GM12878 (cell line): ENCODE measurements at regions not wholly inside any gene's neighbourhood (a gene's known extent, or its start where the extent isn't known, plus 50 kb on each side); places are given as distances from the start of the nearest gene placed in this dataset.

ENCODE experiments used
- ATAC-seq: fragments of 200-7000 bp; cut with Tn5 transposase; 3 replicates; pipeline ENCODE4 v1.9.1; 2020; ENCODE audit warnings: mild to moderate bottlenecking, moderate library complexity
- BruUV-seq: library from RNA; stranded (reverse); fragments of 400-500 nt; replicated peaks from 2 replicates; lab custom pipeline; 2021; lab: Mats Ljungman, UMichigan
- CTCF ChIA-PET: fragments of 300-600 bp; sonication (Branson Sonifier 250); formaldehyde crosslinking; extraction: SDS; loops from one replicate; lab custom pipeline; 2021; ENCODE audit warnings: inconsistent platforms; lab: Yijun Ruan, JAX
- POLR2A ChIA-PET: fragments of 350-600 bp; formaldehyde crosslinking; extraction: SDS; loops from one replicate; lab custom pipeline; 2021; ENCODE audit warnings: inconsistent platforms; lab: Charles Lee
- RAD21 ChIA-PET: fragments of 300-600 bp; sonication (Branson Sonifier 250); formaldehyde crosslinking; loops from one replicate; lab custom pipeline; 2023; ENCODE audit warnings: antibody characterized with exemption; ENCODE audit not compliant: unreplicated experiment; lab: Charles Lee
- SMC1A ChIA-PET: fragments of 300-600 bp; sonication (Branson Sonifier 250); formaldehyde crosslinking; loops from one replicate; lab custom pipeline; 2023; ENCODE audit not compliant: unreplicated experiment, uncharacterized antibody; lab: Charles Lee
- DNase-seq: peaks from one replicate; pipeline ENCODE4 v3.0.0-alpha.2; 2011; ENCODE audit warnings: low read depth, low spot score
- FAIRE-seq: peaks from 3 replicates; lab custom pipeline; 2011; peaks lifted over from hg19 to GRCh38; lab: Jason Lieb, UNC
- H2AFZ ChIP-seq: 2 replicates; pipeline ENCODE4 v1.6.0; 2011; ENCODE audit warnings: low read depth, low read length, control low read depth; ENCODE audit not compliant: control insufficient read depth
- H3K27ac ChIP-seq: 2 replicates; pipeline ENCODE4 v1.5.1; 2011; ENCODE audit warnings: control low read depth; ENCODE audit not compliant: control insufficient read depth, insufficient read depth
- H3K27me3 ChIP-seq, 2 experiments: replicated peaks in 1 of 2; 2 replicates each; pipeline versions ENCODE4 v1.6.0 to v1.6.1; 2011; ENCODE audit warnings: low read length in 1 of 2; ENCODE audit not compliant: control insufficient read depth in 2 of 2, insufficient read depth in 2 of 2
- H3K36me3 ChIP-seq, 2 experiments: 2 replicates each; pipeline ENCODE4 v1.5.1; 2011; ENCODE audit warnings: low read length in 1 of 2; ENCODE audit not compliant: control insufficient read depth in 2 of 2, insufficient read depth in 2 of 2
- H3K4me1 ChIP-seq: 2 replicates; pipeline ENCODE4 v1.6.1; 2011; ENCODE audit warnings: mild to moderate bottlenecking, low read length, moderate library complexity, mixed read lengths; ENCODE audit not compliant: control insufficient read depth, insufficient read depth
- H3K4me2 ChIP-seq: 2 replicates; pipeline ENCODE4 v1.6.0; 2011; ENCODE audit warnings: control low read depth; ENCODE audit not compliant: control insufficient read depth, insufficient read depth
- H3K4me3 ChIP-seq: fragments of 200-600 bp; sonication (generic); 2 replicates; pipeline ENCODE4 v1.5.1; 2016
- H3K79me2 ChIP-seq: 2 replicates; pipeline ENCODE4 v1.6.0; 2011; ENCODE audit warnings: low read length; ENCODE audit not compliant: control insufficient read depth, insufficient read depth
- H3K9ac ChIP-seq: 2 replicates; pipeline ENCODE4 v1.8.0; 2011; ENCODE audit warnings: low read length, control low read depth, mixed read lengths; ENCODE audit not compliant: control insufficient read depth, insufficient read depth
- H3K9me3 ChIP-seq: replicated peaks from 3 replicates; pipeline ENCODE4 v1.5.1; 2011; ENCODE audit warnings: mild to moderate bottlenecking, low read length; ENCODE audit not compliant: control insufficient read depth, insufficient read depth
- H4K20me1 ChIP-seq: 2 replicates; pipeline ENCODE4 v1.6.0; 2011; ENCODE audit not compliant: control insufficient read depth, insufficient read depth
- CEBPB ChIP-seq, 2 experiments: fragments of 150-350 bp in 1 of 2; IDR thresholded peaks; 2 replicates each; pipeline ENCODE4 v1.6.1; 2012 to 2014; ENCODE audit warnings: low read depth in 2 of 2, low read length in 2 of 2, borderline replicate concordance in 1 of 2, inconsistent platforms in 1 of 2
- JUNB ChIP-seq: IDR thresholded peaks from 2 replicates; pipeline ENCODE4 v1.6.1; 2016; ENCODE audit warnings: antibody characterized with exemption, mild to moderate bottlenecking
- NFYA ChIP-seq: IDR thresholded peaks from 2 replicates; pipeline ENCODE4 v1.6.1; 2011; ENCODE audit warnings: low read depth, mild to moderate bottlenecking, low read length, improper control_type of control experiment, borderline replicate concordance
- PAX5 ChIP-seq: IDR thresholded peaks from 2 replicates; pipeline ENCODE4 v1.6.1; 2011; ENCODE audit warnings: low read depth, low read length, borderline replicate concordance
- POLR2AphosphoS2 ChIP-seq: IDR thresholded peaks from 2 replicates; pipeline ENCODE4 v1.6.1; 2011; ENCODE audit warnings: low read depth, mild to moderate bottlenecking, low read length, improper control_type of control experiment, moderate library complexity
- SIN3A ChIP-seq: IDR thresholded peaks from 2 replicates; pipeline ENCODE4 v1.6.1; 2012; ENCODE audit warnings: low read depth, low read length, improper control_type of control experiment
- SMAD5 ChIP-seq: IDR thresholded peaks from 2 replicates; pipeline ENCODE4 v1.6.1; 2016; ENCODE audit warnings: antibody characterized with exemption, low read depth
- SRF ChIP-seq, 2 experiments: IDR thresholded peaks; 2 replicates each; pipeline ENCODE4 v1.6.1; 2011; ENCODE audit warnings: low read depth in 2 of 2, low read length in 2 of 2, mild to moderate bottlenecking in 1 of 2, moderate library complexity in 1 of 2
- STAT3 ChIP-seq: IDR thresholded peaks from 2 replicates; pipeline ENCODE4 v1.6.1; 2011; ENCODE audit warnings: low read depth, low read length, improper control_type of control experiment
- TCF7 ChIP-seq: IDR thresholded peaks from 2 replicates; pipeline ENCODE4 v1.6.1; 2014; ENCODE audit warnings: antibody characterized with exemption, borderline replicate concordance
- WGBS: methylation state at CpG from one replicate; pipeline ENCODE4 v1.1.6; 2016; ENCODE audit warnings: low lambda C conversion rate; ENCODE audit not compliant: insufficient replicate concordance, insufficient coverage; ENCODE audit errors: missing lambda C conversion rate; 5-methylcytosine and 5-hydroxymethylcytosine counted together
- in situ Hi-C: fragments of 300-500 bp; cut with MboI; formaldehyde crosslinking; loops from 9 replicates; pipeline ENCODE4 v1.14.3; 2018; ENCODE audit warnings: mixed read lengths
- intact Hi-C: fragments of 100-400 bp; cut with micrococcal nuclease; formaldehyde crosslinking; loops from one replicate; pipeline ENCODE4 v1.14.2; 2022; ENCODE audit not compliant: unreplicated experiment
- TF ChIP-seq, protein P1 (sequence below): IDR thresholded peaks from 2 replicates; pipeline ENCODE4 v1.6.1; 2012; ENCODE audit warnings: low read depth, low read length, improper control_type of control experiment
- TF ChIP-seq, protein P2 (sequence below): fragments of 450-650 bp; IDR thresholded peaks from 2 replicates; pipeline ENCODE4 v1.6.1; 2014; ENCODE audit warnings: mild to moderate bottlenecking
- TF ChIP-seq, protein P3 (sequence below): IDR thresholded peaks from 2 replicates; pipeline ENCODE4 v1.6.1; 2012; ENCODE audit warnings: mild to moderate bottlenecking, low read depth, low read length
- TF ChIP-seq, protein P4 (sequence below): IDR thresholded peaks from 2 replicates; pipeline ENCODE4 v1.6.1; 2012; ENCODE audit warnings: low read length, inconsistent platforms
- TF ChIP-seq, protein P5 (sequence below): fragments of 450-650 bp; IDR thresholded peaks from 2 replicates; pipeline ENCODE4 v1.6.1; 2017; ENCODE audit warnings: low read depth, mild to moderate bottlenecking, moderate library complexity

DNA sequence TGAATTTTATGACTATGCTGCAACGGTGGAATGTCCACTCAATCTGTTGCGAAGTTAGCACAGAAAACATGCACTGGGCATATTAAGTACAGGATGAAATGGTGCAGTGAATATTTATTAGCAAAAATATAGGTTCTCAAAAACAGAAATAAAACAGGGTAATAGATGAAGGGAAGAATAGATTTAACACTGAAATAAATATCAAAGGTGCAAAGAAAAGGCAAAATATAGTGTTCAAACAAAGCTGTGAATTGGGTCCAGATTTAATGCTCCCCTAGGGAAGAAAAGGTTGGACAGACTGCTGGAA is 435.2 kb upstream of the MGMT start:
- Histone ChIP-seq H3K9ac (no peak overlapping the region), H3K9me3 (no peaks in the 10 kb centered on the region), H3K4me1 (no peaks in the 10 kb centered on the region), H3K79me2 (no peaks in the 10 kb centered on the region), H3K36me3 (no peaks in the 10 kb centered on the region), H3K27me3 (no peaks in the 10 kb centered on the region; a peak in 1 of 4 replicates), H4K20me1 (no peaks in the 10 kb centered on the region), H3K4me3 (no peak overlapping the region), H3K27ac (no peak overlapping the region), H3K4me2 (no peak overlapping the region), H2AFZ (no peak overlapping the region)
- ChIA-PET POLR2A (no interaction called here), CTCF (interaction anchor here (1.9 kb wide), 1 partner anchor 1096 kb away, joined by 5 read pairs; no protein-coding TSS in a partner anchor), RAD21 (no interaction called here), SMC1A (no interaction called here)
- intact Hi-C loops: loop anchor here (1.0 to 5.0 kb wide), 3 partner anchors 301 to 1096 kb away; no protein-coding TSS in a partner anchor
- FAIRE-seq (no peak), DNase-seq (no peak), ATAC-seq (no peak)
- WGBS: 2% methylated on average over 2 of the region's 2 CpGs
- TF ChIP-seq, protein P1, sequence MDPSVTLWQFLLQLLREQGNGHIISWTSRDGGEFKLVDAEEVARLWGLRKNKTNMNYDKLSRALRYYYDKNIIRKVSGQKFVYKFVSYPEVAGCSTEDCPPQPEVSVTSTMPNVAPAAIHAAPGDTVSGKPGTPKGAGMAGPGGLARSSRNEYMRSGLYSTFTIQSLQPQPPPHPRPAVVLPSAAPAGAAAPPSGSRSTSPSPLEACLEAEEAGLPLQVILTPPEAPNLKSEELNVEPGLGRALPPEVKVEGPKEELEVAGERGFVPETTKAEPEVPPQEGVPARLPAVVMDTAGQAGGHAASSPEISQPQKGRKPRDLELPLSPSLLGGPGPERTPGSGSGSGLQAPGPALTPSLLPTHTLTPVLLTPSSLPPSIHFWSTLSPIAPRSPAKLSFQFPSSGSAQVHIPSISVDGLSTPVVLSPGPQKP: no peak
- TF ChIP-seq SMAD5 (no peak), SRF (IDR thresholded peaks at IDR 0.05; ENCODE audit: low read depth in 2 of 2, low read length in 2 of 2) (no peak), JUNB (no peak), TCF7 (no peak), PAX5 (no peak), STAT3 (no peak), NFYA (no peak), POLR2AphosphoS2 (no peak), CEBPB (IDR thresholded peaks at IDR 0.05; ENCODE audit: borderline replicate concordance in 1 of 2, low read depth in 2 of 2, low read length in 2 of 2) (no peak), SIN3A (no peak)
- TF ChIP-seq, protein P2, sequence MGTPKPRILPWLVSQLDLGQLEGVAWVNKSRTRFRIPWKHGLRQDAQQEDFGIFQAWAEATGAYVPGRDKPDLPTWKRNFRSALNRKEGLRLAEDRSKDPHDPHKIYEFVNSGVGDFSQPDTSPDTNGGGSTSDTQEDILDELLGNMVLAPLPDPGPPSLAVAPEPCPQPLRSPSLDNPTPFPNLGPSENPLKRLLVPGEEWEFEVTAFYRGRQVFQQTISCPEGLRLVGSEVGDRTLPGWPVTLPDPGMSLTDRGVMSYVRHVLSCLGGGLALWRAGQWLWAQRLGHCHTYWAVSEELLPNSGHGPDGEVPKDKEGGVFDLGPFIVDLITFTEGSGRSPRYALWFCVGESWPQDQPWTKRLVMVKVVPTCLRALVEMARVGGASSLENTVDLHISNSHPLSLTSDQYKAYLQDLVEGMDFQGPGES: no peak
- TF ChIP-seq, protein P3, sequence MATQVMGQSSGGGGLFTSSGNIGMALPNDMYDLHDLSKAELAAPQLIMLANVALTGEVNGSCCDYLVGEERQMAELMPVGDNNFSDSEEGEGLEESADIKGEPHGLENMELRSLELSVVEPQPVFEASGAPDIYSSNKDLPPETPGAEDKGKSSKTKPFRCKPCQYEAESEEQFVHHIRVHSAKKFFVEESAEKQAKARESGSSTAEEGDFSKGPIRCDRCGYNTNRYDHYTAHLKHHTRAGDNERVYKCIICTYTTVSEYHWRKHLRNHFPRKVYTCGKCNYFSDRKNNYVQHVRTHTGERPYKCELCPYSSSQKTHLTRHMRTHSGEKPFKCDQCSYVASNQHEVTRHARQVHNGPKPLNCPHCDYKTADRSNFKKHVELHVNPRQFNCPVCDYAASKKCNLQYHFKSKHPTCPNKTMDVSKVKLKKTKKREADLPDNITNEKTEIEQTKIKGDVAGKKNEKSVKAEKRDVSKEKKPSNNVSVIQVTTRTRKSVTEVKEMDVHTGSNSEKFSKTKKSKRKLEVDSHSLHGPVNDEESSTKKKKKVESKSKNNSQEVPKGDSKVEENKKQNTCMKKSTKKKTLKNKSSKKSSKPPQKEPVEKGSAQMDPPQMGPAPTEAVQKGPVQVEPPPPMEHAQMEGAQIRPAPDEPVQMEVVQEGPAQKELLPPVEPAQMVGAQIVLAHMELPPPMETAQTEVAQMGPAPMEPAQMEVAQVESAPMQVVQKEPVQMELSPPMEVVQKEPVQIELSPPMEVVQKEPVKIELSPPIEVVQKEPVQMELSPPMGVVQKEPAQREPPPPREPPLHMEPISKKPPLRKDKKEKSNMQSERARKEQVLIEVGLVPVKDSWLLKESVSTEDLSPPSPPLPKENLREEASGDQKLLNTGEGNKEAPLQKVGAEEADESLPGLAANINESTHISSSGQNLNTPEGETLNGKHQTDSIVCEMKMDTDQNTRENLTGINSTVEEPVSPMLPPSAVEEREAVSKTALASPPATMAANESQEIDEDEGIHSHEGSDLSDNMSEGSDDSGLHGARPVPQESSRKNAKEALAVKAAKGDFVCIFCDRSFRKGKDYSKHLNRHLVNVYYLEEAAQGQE: no peak
- TF ChIP-seq, protein P4, sequence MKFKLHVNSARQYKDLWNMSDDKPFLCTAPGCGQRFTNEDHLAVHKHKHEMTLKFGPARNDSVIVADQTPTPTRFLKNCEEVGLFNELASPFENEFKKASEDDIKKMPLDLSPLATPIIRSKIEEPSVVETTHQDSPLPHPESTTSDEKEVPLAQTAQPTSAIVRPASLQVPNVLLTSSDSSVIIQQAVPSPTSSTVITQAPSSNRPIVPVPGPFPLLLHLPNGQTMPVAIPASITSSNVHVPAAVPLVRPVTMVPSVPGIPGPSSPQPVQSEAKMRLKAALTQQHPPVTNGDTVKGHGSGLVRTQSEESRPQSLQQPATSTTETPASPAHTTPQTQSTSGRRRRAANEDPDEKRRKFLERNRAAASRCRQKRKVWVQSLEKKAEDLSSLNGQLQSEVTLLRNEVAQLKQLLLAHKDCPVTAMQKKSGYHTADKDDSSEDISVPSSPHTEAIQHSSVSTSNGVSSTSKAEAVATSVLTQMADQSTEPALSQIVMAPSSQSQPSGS: no peak
- TF ChIP-seq, protein P5, sequence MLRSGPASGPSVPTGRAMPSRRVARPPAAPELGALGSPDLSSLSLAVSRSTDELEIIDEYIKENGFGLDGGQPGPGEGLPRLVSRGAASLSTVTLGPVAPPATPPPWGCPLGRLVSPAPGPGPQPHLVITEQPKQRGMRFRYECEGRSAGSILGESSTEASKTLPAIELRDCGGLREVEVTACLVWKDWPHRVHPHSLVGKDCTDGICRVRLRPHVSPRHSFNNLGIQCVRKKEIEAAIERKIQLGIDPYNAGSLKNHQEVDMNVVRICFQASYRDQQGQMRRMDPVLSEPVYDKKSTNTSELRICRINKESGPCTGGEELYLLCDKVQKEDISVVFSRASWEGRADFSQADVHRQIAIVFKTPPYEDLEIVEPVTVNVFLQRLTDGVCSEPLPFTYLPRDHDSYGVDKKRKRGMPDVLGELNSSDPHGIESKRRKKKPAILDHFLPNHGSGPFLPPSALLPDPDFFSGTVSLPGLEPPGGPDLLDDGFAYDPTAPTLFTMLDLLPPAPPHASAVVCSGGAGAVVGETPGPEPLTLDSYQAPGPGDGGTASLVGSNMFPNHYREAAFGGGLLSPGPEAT: no peak
- in situ Hi-C loops: loop anchor here (25.0 kb wide), 1 partner anchor 1081 kb away; the partner anchor contains the start of gene C10orf143
- no TSS peak for BruUV-seq
